ENCODE measurements at regions not wholly inside any gene's neighbourhood (a gene's known extent, or its start where the extent isn't known, plus 50 kb on each side); places are given as distances from the start of the nearest gene placed in this dataset.
"Not testable (repeated sequence)": the region's sequence is repeated elsewhere in the genome, so short reads cannot be mapped to it uniquely, and the experiment has no call there.

DNA sequence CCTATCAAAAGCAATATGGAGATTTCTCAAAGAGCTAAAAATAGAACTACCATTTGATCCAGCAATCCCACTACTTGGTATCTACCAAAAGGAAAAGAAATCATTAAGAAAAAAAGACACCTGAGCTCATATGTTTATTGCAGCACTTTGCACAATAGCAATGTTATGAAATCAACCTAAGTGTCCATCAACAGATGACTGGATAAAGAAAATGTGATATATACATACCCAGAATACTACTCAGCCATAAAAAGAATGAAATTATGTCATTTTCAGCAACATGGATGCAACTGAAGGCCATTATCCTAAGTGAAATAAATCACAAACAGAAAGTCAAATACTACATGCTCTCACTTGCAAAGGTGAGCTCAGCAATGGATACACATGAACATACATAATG is 1565.5 kb upstream of the RAG2 start:
- Mint-ChIP-seq H3K9me3 (peaks cover 14% of the 10 kb centered on the region), H3K4me3 (no peak overlapping the region), H3K27ac (no peak overlapping the region), H3K4me1 (no peaks in the 10 kb centered on the region), H3K36me3 (ENCODE audit: low read depth) (no peaks in the 10 kb centered on the region), H3K27me3 (no peaks in the 10 kb centered on the region)
- no peak for DNase-seq
- POLR2A ChIA-PET, result no interaction called here
- CTCF ChIA-PET, result no interaction called here

GRCh38 chr11:38160433-38160832 is 1562.4 kb upstream of the RAG2 start:
- Mint-ChIP-seq H3K27ac (no peak overlapping the region), H3K27me3 (no peaks in the 10 kb centered on the region), H3K4me1 (no peaks in the 10 kb centered on the region), H3K9me3 (peaks cover 7% of the 10 kb centered on the region), H3K4me3 (no peak overlapping the region), H3K36me3 (ENCODE audit: low read depth) (no peaks in the 10 kb centered on the region)
- no peak for DNase-seq
- ChIA-PET POLR2A (no interaction called here), CTCF (no interaction called here)

- Mint-ChIP-seq H3K36me3 (ENCODE audit: low read depth) (no peaks in the 10 kb centered on the region), H3K4me3 (no peak overlapping the region), H3K27ac (no peak overlapping the region), H3K9me3 (peaks cover 5% of the 10 kb centered on the region), H3K27me3 (no peaks in the 10 kb centered on the region), H3K4me1 (no peaks in the 10 kb centered on the region)
- ChIA-PET POLR2A (no interaction called here), CTCF (no interaction called here)
- DNase-seq, result no peak
Observed at GRCh38 chr11:38159038-38159437, 1561.0 kb upstream of the RAG2 start.

DNA sequence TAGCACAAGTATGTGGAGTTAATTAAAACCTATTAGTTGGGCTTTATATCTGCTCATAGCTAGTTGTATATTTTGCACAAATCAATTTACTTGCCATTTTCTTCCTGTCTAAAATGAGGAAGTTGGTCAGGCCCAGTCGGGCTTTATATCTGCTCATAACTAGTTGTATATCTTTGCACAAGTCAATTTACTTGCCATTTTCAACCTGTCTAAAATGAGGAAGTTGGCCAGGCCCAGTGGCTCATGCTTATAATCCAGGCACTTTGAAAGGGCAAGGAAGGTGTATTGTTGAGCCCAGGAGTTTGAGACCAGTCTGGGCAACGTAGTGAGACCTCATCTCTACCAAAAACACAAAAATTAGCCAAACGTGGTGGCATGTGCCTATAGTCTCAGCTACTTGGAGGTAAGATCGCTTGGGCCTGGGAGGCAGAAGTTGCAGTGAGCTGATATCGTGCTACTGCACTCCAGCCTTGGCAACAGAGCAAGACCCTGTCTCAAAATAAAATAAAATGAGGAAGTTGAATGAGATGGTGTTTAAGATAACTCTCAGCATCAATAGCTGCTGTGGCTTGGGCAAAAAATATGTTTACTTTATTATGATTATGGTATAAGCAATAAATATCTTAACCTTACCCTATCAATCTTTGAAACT is 1558.6 kb upstream of the RAG2 start:
- H3K27me3 Mint-ChIP-seq, result no peaks in the 10 kb centered on the region
- no peak for DNase-seq
- H3K4me3 Mint-ChIP-seq, result no peak overlapping the region
- CTCF ChIA-PET, result no interaction called here
- H3K36me3 Mint-ChIP-seq (ENCODE audit: low read depth), result no peaks in the 10 kb centered on the region
- H3K4me1 Mint-ChIP-seq, result no peaks in the 10 kb centered on the region
- no peaks in the 10 kb centered on the region for H3K9me3 Mint-ChIP-seq
- no peak overlapping the region for H3K27ac Mint-ChIP-seq
- POLR2A ChIA-PET, result no interaction called here

DNA sequence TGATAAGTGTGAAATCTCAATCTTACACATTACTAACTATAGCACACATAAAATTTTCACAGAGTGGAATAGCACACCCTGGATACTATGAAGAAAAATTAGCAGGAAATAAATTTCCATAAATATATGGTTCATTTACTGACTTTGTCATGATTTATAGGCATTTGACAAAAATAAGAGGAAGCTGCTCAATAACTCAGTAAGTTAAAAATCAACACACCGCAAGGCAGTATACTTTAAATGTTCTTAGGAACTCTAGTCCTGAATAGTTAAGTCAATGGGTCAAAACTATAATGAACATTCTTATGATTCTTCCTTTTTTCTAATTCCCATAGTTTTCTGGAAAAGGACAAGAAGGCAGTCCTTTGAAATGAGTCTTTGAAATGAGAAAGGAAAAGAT is 1557.8 kb upstream of the RAG2 start:
- Mint-ChIP-seq H3K4me3 (no peak overlapping the region), H3K27ac (no peak overlapping the region), H3K9me3 (peaks cover under 1% of the 10 kb centered on the region), H3K27me3 (no peaks in the 10 kb centered on the region), H3K36me3 (ENCODE audit: low read depth) (no peaks in the 10 kb centered on the region), H3K4me1 (no peaks in the 10 kb centered on the region)
- POLR2A ChIA-PET, result no interaction called here
- no peak for DNase-seq
- CTCF ChIA-PET, result no interaction called here

DNA sequence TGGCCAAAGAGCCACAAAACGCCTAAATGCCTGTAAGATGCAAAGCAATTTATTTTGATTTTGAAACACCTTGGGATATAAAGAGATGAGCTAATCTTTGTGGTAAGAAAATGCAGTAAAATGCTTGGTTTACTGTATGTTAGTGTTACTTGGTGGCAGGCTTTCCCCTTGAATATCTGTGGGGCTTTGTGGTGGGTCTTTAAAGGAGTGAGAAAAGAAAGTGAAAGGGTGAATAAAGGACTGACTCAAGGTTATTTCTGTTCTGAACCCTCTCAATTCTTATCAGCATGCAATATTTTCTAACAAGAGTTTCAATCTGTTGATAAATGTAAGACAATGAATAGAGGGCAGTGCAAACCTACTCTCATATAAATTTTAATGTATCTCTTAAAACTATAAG is 1555.9 kb upstream of the RAG2 start:
- DNase-seq, result no peak
- peaks cover 6% of the 10 kb centered on the region for H3K9me3 Mint-ChIP-seq
- H3K4me1 Mint-ChIP-seq, result no peaks in the 10 kb centered on the region
- no peak overlapping the region for H3K27ac Mint-ChIP-seq
- ChIA-PET POLR2A (no interaction called here), CTCF (no interaction called here)
- no peaks in the 10 kb centered on the region for H3K36me3 Mint-ChIP-seq (ENCODE audit: low read depth)
- H3K27me3 Mint-ChIP-seq, result no peaks in the 10 kb centered on the region
- no peak overlapping the region for H3K4me3 Mint-ChIP-seq

- ChIA-PET POLR2A (no interaction called here), CTCF (no interaction called here)
- Mint-ChIP-seq H3K4me3 (no peak overlapping the region), H3K9me3 (peaks cover 2% of the 10 kb centered on the region), H3K4me1 (no peaks in the 10 kb centered on the region), H3K36me3 (ENCODE audit: low read depth) (no peaks in the 10 kb centered on the region), H3K27ac (no peak overlapping the region), H3K27me3 (no peaks in the 10 kb centered on the region)
- DNase-seq, result no peak
Observed at GRCh38 chr11:38143852-38144251, 1545.8 kb upstream of the RAG2 start.

DNA sequence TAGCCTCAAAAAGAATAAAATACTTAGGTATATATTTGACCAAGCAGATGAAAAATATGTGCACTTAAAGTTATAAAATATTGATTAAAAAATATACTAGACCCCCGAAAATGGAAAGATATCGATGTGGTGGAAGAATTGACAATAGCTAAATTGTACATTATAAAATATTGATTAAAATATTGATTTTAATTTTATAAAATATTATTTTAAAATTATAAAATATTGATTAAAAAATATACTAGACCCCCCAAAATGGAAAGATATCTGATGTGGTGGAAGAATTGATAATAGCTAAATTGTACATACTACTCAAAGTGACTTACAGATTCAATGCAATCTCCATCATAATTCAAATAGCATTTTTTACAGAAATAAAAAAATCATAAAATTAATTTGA is 1540.9 kb upstream of the RAG2 start:
- Mint-ChIP-seq H3K4me3 (no peak overlapping the region), H3K27me3 (no peaks in the 10 kb centered on the region), H3K36me3 (ENCODE audit: low read depth) (no peaks in the 10 kb centered on the region), H3K9me3 (no peaks in the 10 kb centered on the region), H3K27ac (no peak overlapping the region), H3K4me1 (no peaks in the 10 kb centered on the region)
- DNase-seq, result no peak
- ChIA-PET POLR2A (no interaction called here), CTCF (no interaction called here)

DNA sequence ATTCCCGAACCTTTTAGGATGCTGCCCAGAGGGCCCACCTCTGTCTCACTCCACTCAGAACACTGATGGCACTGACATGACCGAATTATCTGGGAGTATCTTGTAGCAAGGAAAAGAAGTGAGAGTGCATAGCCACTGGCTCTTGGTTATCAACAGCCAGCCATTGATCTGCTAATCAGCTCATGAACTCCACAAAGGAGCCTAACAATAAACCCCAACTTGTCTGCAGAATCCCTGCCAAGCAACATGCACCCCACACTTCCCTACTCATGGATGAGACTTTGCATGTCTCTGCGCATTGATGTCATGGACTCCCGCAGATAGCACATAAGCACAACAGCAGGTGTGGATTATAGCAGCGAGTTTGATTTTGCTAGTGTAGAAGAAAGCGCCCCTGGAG is 1538.9 kb upstream of the RAG2 start:
- H3K4me1 Mint-ChIP-seq, result no peaks in the 10 kb centered on the region
- no peak for DNase-seq
- no peak overlapping the region for H3K27ac Mint-ChIP-seq
- H3K9me3 Mint-ChIP-seq, result no peaks in the 10 kb centered on the region
- CTCF ChIA-PET, result no interaction called here
- POLR2A ChIA-PET, result no interaction called here
- no peaks in the 10 kb centered on the region for H3K36me3 Mint-ChIP-seq (ENCODE audit: low read depth)
- H3K4me3 Mint-ChIP-seq, result no peak overlapping the region
- no peaks in the 10 kb centered on the region for H3K27me3 Mint-ChIP-seq

- ChIA-PET POLR2A (no interaction called here), CTCF (no interaction called here)
- no peak overlapping the region for H3K4me3 Mint-ChIP-seq
- no peaks in the 10 kb centered on the region for H3K36me3 Mint-ChIP-seq (ENCODE audit: low read depth)
- no peak for DNase-seq
- H3K9me3 Mint-ChIP-seq, result no peaks in the 10 kb centered on the region
- H3K4me1 Mint-ChIP-seq, result no peaks in the 10 kb centered on the region
- H3K27me3 Mint-ChIP-seq, result no peaks in the 10 kb centered on the region
- H3K27ac Mint-ChIP-seq, result no peak overlapping the region
Observed at GRCh38 chr11:38131535-38131934, 1533.5 kb upstream of the RAG2 start.

GRCh38 chr11:38130976-38131375 is 1532.9 kb upstream of the RAG2 start:
- DNase-seq, result no peak
- Mint-ChIP-seq H3K4me3 (no peak overlapping the region), H3K4me1 (no peaks in the 10 kb centered on the region), H3K36me3 (ENCODE audit: low read depth) (no peaks in the 10 kb centered on the region), H3K27ac (no peak overlapping the region), H3K27me3 (no peaks in the 10 kb centered on the region), H3K9me3 (no peaks in the 10 kb centered on the region)
- CTCF ChIA-PET, result no interaction called here
- POLR2A ChIA-PET, result no interaction called here

DNA sequence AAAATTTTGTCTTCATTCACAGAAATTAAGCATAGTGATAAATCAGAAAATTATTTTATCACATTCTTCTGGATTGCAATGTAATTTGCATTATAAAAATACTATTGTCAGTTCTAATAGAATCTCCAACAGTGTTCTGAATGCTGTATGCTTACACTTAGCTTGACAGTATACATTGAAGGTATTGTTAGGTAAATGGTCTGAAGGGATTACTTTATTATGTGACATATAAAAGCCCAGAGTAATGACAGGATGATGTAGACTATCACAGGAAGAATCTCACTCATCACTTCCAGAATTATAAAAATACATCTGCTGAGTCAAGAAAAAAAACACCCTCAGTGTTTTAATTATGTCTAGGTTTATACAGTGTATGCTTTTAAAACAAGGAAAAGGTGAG is 1532.5 kb upstream of the RAG2 start:
- no peak overlapping the region for H3K4me3 Mint-ChIP-seq
- H3K27me3 Mint-ChIP-seq, result no peaks in the 10 kb centered on the region
- DNase-seq, result no peak
- CTCF ChIA-PET, result no interaction called here
- POLR2A ChIA-PET, result no interaction called here
- H3K9me3 Mint-ChIP-seq, result no peaks in the 10 kb centered on the region
- no peaks in the 10 kb centered on the region for H3K4me1 Mint-ChIP-seq
- no peak overlapping the region for H3K27ac Mint-ChIP-seq
- H3K36me3 Mint-ChIP-seq (ENCODE audit: low read depth), result no peaks in the 10 kb centered on the region

DNA sequence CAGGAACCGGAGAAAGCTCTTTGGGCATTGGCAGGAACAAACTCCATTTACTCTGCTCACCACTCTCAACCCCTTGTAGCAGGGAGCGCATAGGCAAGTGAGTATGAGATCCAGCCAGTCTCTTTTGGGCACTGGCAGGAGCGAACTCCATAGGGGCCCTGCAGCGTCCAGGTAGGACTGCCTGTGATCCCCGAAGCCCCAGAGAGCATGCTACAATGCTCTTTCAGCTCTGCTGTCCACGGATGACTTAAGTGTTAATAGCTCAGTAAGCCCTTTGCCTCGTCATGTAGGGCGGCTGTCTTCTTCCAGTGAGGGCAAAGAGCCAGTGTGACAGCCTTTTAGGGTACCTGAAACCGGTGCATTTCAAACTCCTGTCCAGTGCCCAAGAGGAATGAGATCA is 1525.6 kb upstream of the RAG2 start:
- POLR2A ChIA-PET, result no interaction called here
- H3K36me3 Mint-ChIP-seq (ENCODE audit: low read depth), result no peaks in the 10 kb centered on the region
- no peak for DNase-seq
- CTCF ChIA-PET, result no interaction called here
- H3K9me3 Mint-ChIP-seq, result peaks cover 7% of the 10 kb centered on the region
- no peak overlapping the region for H3K4me3 Mint-ChIP-seq
- no peaks in the 10 kb centered on the region for H3K4me1 Mint-ChIP-seq
- no peaks in the 10 kb centered on the region for H3K27me3 Mint-ChIP-seq
- no peak overlapping the region for H3K27ac Mint-ChIP-seq

GRCh38 chr11:38116616-38117015 is 1518.6 kb upstream of the RAG2 start:
- H3K36me3 Mint-ChIP-seq (ENCODE audit: low read depth); CTCF ChIA-PET; H3K4me1 Mint-ChIP-seq; H3K4me3 Mint-ChIP-seq; H3K27ac Mint-ChIP-seq; POLR2A ChIA-PET; DNase-seq; H3K27me3 Mint-ChIP-seq: not testable (repeated sequence)
- peaks cover 10% of the 10 kb centered on the region for H3K9me3 Mint-ChIP-seq

- CTCF ChIA-PET; DNase-seq; H3K4me3 Mint-ChIP-seq; POLR2A ChIA-PET; H3K36me3 Mint-ChIP-seq (ENCODE audit: low read depth); H3K27me3 Mint-ChIP-seq; H3K27ac Mint-ChIP-seq; H3K4me1 Mint-ChIP-seq: not testable (repeated sequence)
- peaks cover 10% of the 10 kb centered on the region for H3K9me3 Mint-ChIP-seq
Observed at GRCh38 chr11:38115381-38115780, 1517.3 kb upstream of the RAG2 start.
